KG1 (cell line): ENCODE measurements at regions not wholly inside any gene's neighbourhood (a gene's known extent, or its start where the extent isn't known, plus 50 kb on each side); places are given as distances from the start of the nearest gene placed in this dataset.
"Not testable (repeated sequence)": the region's sequence is repeated elsewhere in the genome, so short reads cannot be mapped to it uniquely, and the experiment has no call there.

Experiments
- DNase-seq: peaks from one replicate; lab custom pipeline; 2025; lab: John Stamatoyannopoulos, UW

GRCh38 chr2:193467276-193467987 is 1272.7 kb upstream of the TMEFF2 start:
- DNase-seq: no peak

DNA sequence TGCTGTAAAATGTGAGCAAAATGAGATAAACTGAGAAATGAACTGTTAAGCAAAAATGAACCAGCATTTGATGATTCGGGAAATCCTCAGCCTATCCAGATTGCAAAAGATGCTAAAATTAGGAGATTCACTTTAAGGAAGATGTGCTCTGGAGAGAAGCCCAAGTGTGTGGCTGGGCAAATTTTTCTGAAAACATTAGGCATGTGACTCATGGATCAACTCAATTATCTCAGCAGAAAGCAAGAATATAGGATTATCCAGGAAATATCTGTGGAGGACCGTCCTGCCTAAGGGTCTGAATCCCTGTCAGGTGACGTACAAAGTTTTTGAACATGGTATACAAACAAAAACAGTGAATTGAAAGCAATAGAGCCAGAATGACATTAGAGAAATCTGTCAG is 1268.3 kb upstream of the TMEFF2 start:
- DNase-seq: no peak

GRCh38 chr2:193462411-193462810 is 1267.7 kb upstream of the TMEFF2 start:
- DNase-seq: no peak

DNA sequence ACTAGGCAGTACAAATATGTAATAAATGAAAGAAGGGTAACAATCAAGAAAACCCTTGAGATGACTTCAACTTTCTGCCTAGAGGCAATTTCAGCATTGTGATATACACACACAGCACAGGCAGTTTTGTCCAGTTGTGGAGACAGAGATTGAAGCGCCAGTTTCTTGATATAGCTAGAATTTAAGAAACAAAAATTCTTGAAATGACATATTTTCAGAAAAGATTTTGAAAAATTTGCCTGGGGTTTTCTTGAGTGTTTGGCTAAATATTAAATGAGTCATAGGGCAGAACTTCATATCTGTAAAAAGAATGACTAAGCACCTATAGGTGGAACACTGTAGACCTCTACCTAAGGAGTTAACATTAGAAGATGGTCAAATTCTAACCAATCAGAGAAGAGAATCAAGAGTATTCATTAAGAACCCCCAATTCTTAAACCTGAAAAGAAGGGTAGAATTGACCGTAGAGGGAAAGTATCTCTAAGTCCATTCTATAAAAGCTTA is 1266.8 kb upstream of the TMEFF2 start:
- no peak for DNase-seq

GRCh38 chr2:193446967-193447366 is 1252.2 kb upstream of the TMEFF2 start:
- DNase-seq: no peak

DNA sequence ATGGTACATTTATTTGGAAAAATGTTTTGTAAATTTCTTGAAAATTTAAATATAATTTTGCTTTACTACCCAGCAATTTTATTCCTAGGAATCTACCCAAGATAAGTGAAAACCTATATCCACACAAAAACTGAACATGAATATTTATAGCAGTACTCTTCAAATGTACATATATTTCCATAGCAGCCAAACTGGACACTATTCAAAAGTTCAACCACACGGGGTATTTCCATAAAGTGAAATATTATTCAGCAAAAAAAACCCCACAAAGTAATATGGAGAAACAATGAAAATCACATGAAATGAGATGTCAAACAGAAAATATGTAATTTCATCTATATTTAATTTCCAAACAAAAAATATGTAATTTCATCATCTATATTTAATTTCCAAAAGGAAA is 1247.6 kb upstream of the TMEFF2 start:
- no peak for DNase-seq

GRCh38 chr2:193428336-193428818 is 1233.6 kb upstream of the TMEFF2 start:
- DNase-seq: no peak

GRCh38 chr2:193412368-193412767 is 1217.6 kb upstream of the TMEFF2 start:
- not testable (repeated sequence) for DNase-seq

DNA sequence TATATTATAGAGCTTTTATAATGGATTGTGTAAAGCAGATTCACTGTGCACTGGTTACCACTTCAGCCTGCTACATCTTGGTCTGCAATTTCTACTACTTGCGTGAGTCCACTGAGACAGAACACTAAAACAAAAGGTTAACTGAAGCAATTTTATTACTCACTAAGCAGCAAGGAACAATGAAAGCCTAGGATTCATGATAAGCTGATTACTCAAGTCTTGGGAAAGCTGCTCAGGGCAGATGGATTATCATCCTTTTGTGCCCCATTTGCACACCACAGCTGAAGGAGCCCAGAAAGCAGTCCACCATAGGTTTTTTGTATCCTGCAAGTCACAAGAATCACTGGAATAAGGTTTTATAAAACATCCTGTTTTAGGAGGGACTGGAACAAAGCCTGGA is 1215.2 kb upstream of the TMEFF2 start:
- no peak for DNase-seq

DNA sequence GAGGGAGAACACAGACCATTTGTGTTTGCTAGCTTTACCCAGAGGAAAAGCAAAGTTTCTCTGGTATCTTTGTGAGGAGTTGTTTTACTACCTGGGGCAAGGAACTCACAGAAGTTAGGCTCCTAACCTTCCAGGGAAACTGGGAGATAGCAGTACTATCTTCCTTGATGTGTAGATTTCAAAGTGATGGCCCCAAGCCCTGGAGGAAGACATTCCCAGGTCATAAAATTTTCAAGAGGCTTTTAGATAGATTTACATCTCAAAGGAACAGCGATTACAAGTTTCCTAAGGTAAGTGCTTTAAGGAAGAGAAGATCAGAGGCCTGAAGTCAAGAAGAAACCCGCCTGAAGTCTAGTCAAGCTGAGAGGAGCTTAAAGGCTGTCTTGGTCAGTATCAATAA is 1187.8 kb upstream of the TMEFF2 start:
- no peak for DNase-seq

DNA sequence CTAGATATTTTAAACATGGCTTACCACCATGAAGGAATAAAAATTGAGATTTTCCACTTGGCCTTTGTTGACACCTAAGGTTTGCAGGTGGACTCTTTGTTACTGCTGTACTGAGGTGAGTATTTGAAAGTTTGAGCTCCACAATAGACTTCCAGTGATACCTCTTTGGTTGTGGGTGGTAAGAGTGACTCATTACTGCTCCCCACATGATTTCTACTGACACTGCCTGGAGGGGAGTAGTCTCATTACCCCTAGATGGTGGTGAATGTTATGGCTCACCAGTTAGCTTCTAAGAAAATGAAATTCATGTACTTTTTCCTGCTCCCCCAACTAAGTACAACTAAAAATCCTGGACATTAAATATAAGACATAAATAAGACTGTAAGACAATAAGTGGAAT is 1183.1 kb upstream of the TMEFF2 start:
- no peak for DNase-seq

DNA sequence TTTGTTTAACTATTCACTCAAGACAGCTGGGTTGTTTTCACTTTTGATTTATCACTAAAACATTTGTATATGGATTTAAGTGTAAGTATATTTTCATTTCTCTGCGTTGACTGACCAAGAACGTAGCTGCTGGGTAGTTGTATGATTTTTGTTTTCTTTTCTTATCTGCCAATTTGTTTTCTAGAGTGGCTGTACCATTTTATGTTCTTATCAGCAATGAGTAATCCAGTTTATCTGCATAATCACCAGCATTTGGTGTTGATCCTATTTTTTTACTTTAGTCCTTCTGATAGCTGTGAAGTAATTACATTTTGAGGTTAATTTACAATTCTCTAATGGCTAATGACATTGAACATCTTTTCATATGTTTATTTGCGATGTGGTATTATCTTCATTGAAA is 1178.4 kb upstream of the TMEFF2 start:
- no peak for DNase-seq

GRCh38 chr2:193371200-193371599 is 1176.5 kb upstream of the TMEFF2 start:
- DNase-seq: no peak

- DNase-seq: no peak
These were observed 1173.9 kb upstream of the TMEFF2 start for GRCh38 chr2:193368615-193369014.

GRCh38 chr2:193357508-193357907 is 1162.8 kb upstream of the TMEFF2 start:
- no peak for DNase-seq

DNA sequence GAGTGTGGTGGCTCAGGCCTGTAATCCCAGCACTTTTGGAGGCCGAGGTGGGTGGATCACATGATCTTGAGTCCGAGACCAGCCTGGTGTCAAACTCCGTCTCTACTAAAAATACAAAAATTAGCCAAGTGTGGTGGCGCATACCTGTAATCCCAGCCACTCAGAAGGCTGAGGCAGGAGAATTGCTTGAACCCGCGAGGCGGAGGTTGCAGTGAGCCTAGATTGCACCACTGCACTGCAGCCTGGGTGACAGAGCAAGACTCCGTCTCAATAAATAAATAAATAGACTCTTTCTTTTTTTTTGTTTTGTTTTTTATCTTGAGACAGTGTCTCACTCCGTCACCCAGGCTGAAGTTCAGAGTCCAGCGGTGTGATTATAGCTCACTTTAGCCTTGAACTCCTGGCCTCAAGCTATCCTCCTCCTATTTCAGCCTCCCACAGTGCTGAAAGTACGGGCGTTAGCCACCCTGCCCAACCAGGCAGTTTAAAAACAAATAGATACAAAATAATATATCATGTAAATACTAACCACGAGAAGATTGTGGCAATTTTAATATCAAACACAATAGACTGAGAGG is 1158.0 kb upstream of the TMEFF2 start:
- not testable (repeated sequence) for DNase-seq

- DNase-seq: no peak
These were observed 1155.8 kb upstream of the TMEFF2 start for GRCh38 chr2:193350509-193350908.

GRCh38 chr2:193349642-193350041 is 1154.9 kb upstream of the TMEFF2 start:
- no peak for DNase-seq

- DNase-seq: no peak
These were observed 1153.3 kb upstream of the TMEFF2 start for GRCh38 chr2:193348055-193348454.

DNA sequence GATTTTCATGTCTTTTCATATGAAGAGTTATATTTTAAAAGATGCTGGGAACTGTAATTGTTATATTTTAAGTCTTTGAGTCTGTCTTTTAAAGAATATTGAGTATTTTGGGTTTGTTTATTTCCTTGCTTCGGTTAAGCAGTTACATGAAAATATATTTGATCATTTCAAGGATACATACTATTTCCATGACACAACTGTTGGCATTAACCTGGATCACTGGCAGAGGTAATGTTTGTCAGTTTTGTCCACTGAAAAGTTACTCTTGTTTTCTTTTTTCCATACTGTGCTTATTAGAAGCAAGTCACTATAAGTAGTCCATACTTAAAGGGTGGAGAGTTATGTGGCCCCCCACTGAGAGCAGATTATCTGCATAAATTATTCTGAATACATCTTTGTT is 1142.0 kb upstream of the TMEFF2 start:
- DNase-seq: no peak

- DNase-seq: no peak
These were observed 1139.7 kb upstream of the TMEFF2 start for GRCh38 chr2:193334401-193334800.

DNA sequence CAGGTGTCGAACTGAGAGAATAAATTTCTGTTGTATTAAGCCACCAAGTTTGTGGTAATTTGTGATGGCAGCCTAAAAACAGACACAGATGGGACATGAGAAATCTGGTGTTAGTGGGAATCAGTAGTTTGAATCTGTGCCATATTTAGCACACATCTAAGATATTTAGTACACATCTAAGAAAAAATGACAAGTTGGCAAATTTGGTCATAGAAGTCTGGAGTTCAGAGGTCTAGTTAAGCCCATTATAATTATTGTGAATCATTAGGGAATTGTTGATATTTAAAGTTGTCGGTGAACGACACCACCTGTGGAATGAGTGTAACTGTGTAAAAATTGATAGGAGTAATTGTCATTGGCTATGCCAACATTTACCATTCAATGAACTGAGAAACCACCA is 1138.8 kb upstream of the TMEFF2 start:
- no peak for DNase-seq

DNA sequence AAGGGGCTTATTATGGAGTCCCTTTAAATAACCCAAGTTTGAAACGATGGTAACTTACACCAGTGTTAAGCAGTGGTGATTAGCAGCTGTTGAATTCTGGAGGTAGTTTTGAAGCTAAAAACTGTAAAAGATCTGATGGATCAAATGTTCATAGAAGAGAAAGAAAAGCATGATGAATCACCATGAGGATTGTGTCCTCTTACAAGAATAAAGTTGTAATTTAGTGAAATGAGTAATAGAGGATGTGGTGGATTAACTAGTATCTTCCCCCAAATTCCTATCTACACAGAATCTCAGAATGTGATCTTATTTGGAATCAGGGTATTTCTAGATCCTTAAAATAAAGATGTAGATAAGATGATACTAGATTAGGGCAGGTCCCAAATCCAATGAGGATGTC is 1138.2 kb upstream of the TMEFF2 start:
- no peak for DNase-seq

DNA sequence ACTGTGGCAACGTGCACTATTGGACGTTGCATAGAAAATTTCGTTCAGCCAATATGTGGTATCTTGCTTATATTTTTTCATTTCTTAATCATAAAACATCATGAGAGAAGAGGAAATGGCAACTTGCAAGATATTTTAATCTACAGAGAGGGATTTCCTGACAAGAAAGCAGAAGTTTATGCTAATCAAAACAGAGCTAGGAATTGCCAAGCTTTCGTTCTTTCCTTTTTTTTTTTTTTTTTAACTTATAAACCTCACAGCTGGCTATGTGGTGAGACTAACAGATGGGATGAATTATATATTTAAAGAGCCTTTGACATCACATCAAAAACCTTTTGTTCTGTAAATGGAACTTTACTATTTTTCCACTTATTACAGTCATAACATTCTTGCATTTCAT is 1136.9 kb upstream of the TMEFF2 start:
- DNase-seq: peak; percentile 46
